ENCODE measurements at regions not wholly inside any gene's neighbourhood (a gene's known extent, or its start where the extent isn't known, plus 50 kb on each side); places are given as distances from the start of the nearest gene placed in this dataset.

GRCh38 chr7:42381161-42381560 lies 144.2 kb upstream of the GLI3 start:
- no peak for DNase-seq (ENCODE audit: low read depth, low spot score)

GRCh38 chr7:42380401-42380800 lies 143.4 kb upstream of the GLI3 start:
- DNase-seq (ENCODE audit: low read depth, low spot score), result no peak

- no peak for DNase-seq (ENCODE audit: low read depth, low spot score)
Observed at GRCh38 chr7:42378149-42378548, 141.1 kb upstream of the GLI3 start.

GRCh38 chr7:42373285-42373684 lies 136.3 kb upstream of the GLI3 start:
- no peak for DNase-seq (ENCODE audit: low read depth, low spot score)

GRCh38 chr7:42372479-42372878 lies 135.5 kb upstream of the GLI3 start:
- DNase-seq (ENCODE audit: low read depth, low spot score), result peak; percentile 4

- DNase-seq (ENCODE audit: low read depth, low spot score), result no peak
Observed at GRCh38 chr7:42359946-42360345, 122.9 kb upstream of the GLI3 start.

- no peak for DNase-seq (ENCODE audit: low read depth, low spot score)
Observed at GRCh38 chr7:42351316-42351935, 114.4 kb upstream of the GLI3 start.

GRCh38 chr7:42350801-42351200 lies 113.8 kb upstream of the GLI3 start:
- no peak for DNase-seq (ENCODE audit: low read depth, low spot score)

GRCh38 chr7:42348631-42349030 lies 111.6 kb upstream of the GLI3 start:
- no peak for DNase-seq (ENCODE audit: low read depth, low spot score)

- DNase-seq (ENCODE audit: low read depth, low spot score), result no peak
Observed at GRCh38 chr7:42348071-42348470, 111.1 kb upstream of the GLI3 start.

- no peak for DNase-seq (ENCODE audit: low read depth, low spot score)
Observed at GRCh38 chr7:42347616-42348015, 110.6 kb upstream of the GLI3 start.

- no peak for DNase-seq (ENCODE audit: low read depth, low spot score)
Observed at GRCh38 chr7:42345478-42346299, 108.7 kb upstream of the GLI3 start.

GRCh38 chr7:42344198-42344755 lies 107.3 kb upstream of the GLI3 start:
- DNase-seq (ENCODE audit: low read depth, low spot score), result no peak

GRCh38 chr7:42342381-42342780 lies 105.4 kb upstream of the GLI3 start:
- DNase-seq (ENCODE audit: low read depth, low spot score), result peak; percentile 11

- DNase-seq (ENCODE audit: low read depth, low spot score), result no peak
Observed at GRCh38 chr7:42340436-42340835, 103.4 kb upstream of the GLI3 start.

GRCh38 chr7:42338916-42339540 lies 102.0 kb upstream of the GLI3 start:
- DNase-seq (ENCODE audit: low read depth, low spot score), result no peak

- DNase-seq (ENCODE audit: low read depth, low spot score), result no peak
Observed at GRCh38 chr7:42338231-42338915, 101.4 kb upstream of the GLI3 start.

GRCh38 chr7:42337225-42337905 lies 100.4 kb upstream of the GLI3 start:
- DNase-seq (ENCODE audit: low read depth, low spot score), result no peak

GRCh38 chr7:42332605-42333222 lies 95.7 kb upstream of the GLI3 start:
- DNase-seq (ENCODE audit: low read depth, low spot score), result no peak

- DNase-seq (ENCODE audit: low read depth, low spot score), result no peak
Observed at GRCh38 chr7:42319631-42320030, 82.6 kb upstream of the GLI3 start.

GRCh38 chr7:42315631-42316030 lies 78.6 kb upstream of the GLI3 start:
- no peak for DNase-seq (ENCODE audit: low read depth, low spot score)
